Tibial nerve (tissue), 4 donors: ENCODE measurements at regions not wholly inside any gene's neighbourhood (a gene's known extent, or its start where the extent isn't known, plus 50 kb on each side); places are given as distances from the start of the nearest gene placed in this dataset.

ENCODE experiments used
- DNase-seq, 2 donors: peaks; one replicate each; pipeline ENCODE4 v3.0.0-alpha.2; 2019; ENCODE audit warnings: low spot score in 2 of 2
- H3K27ac ChIP-seq, 4 donors: fragments of 200-600 bp; sonication (generic) in 3 of 4; one replicate each; pipeline ENCODE4 v1.5.1; 2017 to 2019; ENCODE audit warnings: mild to moderate bottlenecking in 1 of 4
- H3K27me3 ChIP-seq, 2 donors: fragments of 200-600 bp; sonication (generic) in 1 of 2; one replicate each; pipeline versions ENCODE4 v1.5.1 to v1.6.0; 2017 to 2019
- H3K36me3 ChIP-seq, 3 donors: fragments of 200-600 bp; sonication (generic); one replicate each; pipeline ENCODE4 v1.5.1; 2018 to 2019
- H3K4me1 ChIP-seq, 4 donors: fragments of 200-600 bp; sonication (generic) in 3 of 4; one replicate each; pipeline ENCODE4 v1.5.1; 2017 to 2019
- H3K4me3 ChIP-seq, 4 donors: fragments of 200-600 bp; sonication (generic) in 3 of 4; one replicate each; pipeline ENCODE4 v1.5.1; 2017 to 2019; ENCODE audit warnings: mild to moderate bottlenecking in 1 of 4, moderate library complexity in 1 of 4
- H3K9me3 ChIP-seq, 4 donors: fragments of 200-600 bp; sonication (generic) in 3 of 4; one replicate each; pipeline ENCODE4 v1.5.1; 2017 to 2019
- EP300 ChIP-seq, 2 donors: sonication (generic); formaldehyde crosslinking; IDR thresholded peaks; one replicate each; pipeline ENCODE4 v1.6.1; 2017; ENCODE audit warnings: antibody characterized with exemption in 2 of 2, mild to moderate bottlenecking in 1 of 2
- POLR2A ChIP-seq, 2 donors: fragments of 450-650 bp; IDR thresholded peaks; one replicate each; pipeline ENCODE4 v1.6.1; 2017; ENCODE audit warnings: antibody characterized with exemption in 2 of 2, mild to moderate bottlenecking in 2 of 2, moderate library complexity in 2 of 2
- WGBS, 2 donors: methylation state at CpG; one replicate each; pipeline ENCODE4 v1.1.5; 2018; 5-methylcytosine and 5-hydroxymethylcytosine counted together
- TF ChIP-seq, protein P1 (sequence below), 5 experiments: fragments of 200-600 bp in 3 of 5; fragments of 450-650 bp in 2 of 5; sonication (generic) in 3 of 5; IDR thresholded peaks; one replicate each; pipeline ENCODE4 v1.5.1; 2016 to 2019; ENCODE audit warnings: antibody characterized with exemption in 5 of 5, mild to moderate bottlenecking in 3 of 5, moderate library complexity in 2 of 5

DNA sequence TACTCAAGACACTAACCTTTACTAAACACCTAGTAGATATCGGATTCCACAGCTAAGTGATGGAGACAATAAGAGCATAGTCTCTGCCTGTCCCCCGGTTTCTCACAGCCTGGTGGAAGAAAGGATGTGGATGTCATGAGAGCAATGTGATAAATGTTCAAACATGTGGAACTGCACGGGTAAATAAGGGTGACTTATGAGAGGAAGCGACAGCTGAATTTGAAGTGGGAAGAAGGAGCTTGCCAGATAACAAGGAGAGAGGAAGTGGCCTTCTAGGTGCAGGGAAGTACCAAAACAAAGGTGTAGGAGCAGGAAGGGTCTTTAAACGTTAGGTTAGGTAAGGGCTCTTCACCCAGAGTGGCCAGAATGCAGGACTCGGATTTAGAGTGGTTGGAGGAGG lies 178.6 kb upstream of the NRIP1 start:
- Histone ChIP-seq H3K4me3 (no peak overlapping the region), H3K4me1 (peaks cover 0 to 15% (median 0%) of the 10 kb centered on the region in 4 donors), H3K27ac (no peak overlapping the region), H3K36me3 (no peaks in the 10 kb centered on the region), H3K9me3 (no peaks in the 10 kb centered on the region), H3K27me3 (no peaks in the 10 kb centered on the region)
- TF ChIP-seq, protein P1, sequence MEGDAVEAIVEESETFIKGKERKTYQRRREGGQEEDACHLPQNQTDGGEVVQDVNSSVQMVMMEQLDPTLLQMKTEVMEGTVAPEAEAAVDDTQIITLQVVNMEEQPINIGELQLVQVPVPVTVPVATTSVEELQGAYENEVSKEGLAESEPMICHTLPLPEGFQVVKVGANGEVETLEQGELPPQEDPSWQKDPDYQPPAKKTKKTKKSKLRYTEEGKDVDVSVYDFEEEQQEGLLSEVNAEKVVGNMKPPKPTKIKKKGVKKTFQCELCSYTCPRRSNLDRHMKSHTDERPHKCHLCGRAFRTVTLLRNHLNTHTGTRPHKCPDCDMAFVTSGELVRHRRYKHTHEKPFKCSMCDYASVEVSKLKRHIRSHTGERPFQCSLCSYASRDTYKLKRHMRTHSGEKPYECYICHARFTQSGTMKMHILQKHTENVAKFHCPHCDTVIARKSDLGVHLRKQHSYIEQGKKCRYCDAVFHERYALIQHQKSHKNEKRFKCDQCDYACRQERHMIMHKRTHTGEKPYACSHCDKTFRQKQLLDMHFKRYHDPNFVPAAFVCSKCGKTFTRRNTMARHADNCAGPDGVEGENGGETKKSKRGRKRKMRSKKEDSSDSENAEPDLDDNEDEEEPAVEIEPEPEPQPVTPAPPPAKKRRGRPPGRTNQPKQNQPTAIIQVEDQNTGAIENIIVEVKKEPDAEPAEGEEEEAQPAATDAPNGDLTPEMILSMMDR (IDR thresholded peaks at IDR 0.05): no peak
- TF ChIP-seq EP300 (IDR thresholded peaks at IDR 0.05) (no peak), POLR2A (IDR thresholded peaks at IDR 0.05) (no peak)
- WGBS, 2 donors: 74 to 76% methylated on average over 6 of the region's 6 CpGs
- no peak for DNase-seq

DNA sequence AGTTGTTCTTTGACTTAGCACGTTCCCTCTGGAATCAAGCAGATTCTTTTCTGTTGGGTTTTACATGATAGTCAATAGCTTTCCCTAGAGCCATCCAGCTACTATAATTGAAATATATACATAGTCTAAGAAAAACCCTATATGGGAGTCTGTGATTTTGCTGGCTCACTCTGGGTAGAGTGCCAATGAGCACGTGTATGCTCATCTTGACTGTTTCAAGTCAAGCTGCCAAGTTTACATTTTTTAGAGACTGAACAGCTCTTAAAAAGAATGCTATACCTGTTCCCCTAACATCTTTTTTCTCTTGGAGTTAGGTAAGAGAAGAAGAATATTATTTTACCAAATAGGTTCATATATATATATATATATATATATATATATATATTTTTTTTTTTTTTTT lies 182.8 kb upstream of the NRIP1 start:
- TF ChIP-seq, protein P1 (IDR thresholded peaks at IDR 0.05): no peak
- TF ChIP-seq EP300 (IDR thresholded peaks at IDR 0.05) (no peak), POLR2A (IDR thresholded peaks at IDR 0.05) (no peak)
- DNase-seq: no peak
- no peak overlapping the region for H3K27ac ChIP-seq
- 76 to 78% methylated on average over 2 of the region's 2 CpGs for WGBS, 2 donors
- peaks cover 0 to under 1% (median 0%) of the 10 kb centered on the region in 4 donors for H3K4me1 ChIP-seq
- no peak overlapping the region for H3K4me3 ChIP-seq
- H3K27me3 ChIP-seq: no peaks in the 10 kb centered on the region
- no peaks in the 10 kb centered on the region for H3K9me3 ChIP-seq
- H3K36me3 ChIP-seq: no peaks in the 10 kb centered on the region

DNA sequence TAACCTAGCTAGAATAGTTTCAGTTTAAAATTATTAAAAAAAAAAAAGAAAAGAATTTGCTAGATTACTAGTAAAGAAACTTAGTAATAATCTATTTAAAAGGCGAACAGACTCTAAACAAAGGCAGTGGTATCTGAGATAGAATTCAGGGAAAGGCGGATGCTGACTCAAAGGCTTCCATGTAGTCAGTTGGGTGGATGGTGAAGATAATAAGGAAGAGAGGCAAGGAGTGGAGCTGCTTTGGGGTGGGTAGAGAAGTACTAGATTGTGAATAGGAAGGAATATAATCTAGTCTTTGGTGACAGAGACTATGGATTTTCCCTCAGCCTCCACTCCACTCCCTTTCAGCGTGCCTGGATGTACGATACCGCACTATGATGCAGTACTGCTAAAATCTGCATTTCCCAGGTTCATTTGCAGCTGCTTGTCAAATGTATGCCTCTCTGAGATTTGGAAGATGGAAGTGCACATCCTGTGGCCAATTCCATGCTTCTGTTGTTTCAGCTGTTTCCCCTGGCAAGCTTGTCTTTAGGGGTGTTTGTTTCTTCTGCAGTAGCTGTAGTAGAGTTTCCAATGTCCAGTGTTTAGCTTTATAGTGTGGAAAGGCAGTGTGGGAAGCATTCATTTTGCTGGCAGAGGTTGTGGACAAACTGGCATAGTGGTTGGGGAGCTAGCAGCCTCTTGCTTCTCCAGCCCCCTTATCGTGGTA lies 184.6 kb upstream of the NRIP1 start:
- Histone ChIP-seq H3K4me1 (no peaks in the 10 kb centered on the region), H3K27ac (no peak overlapping the region), H3K9me3 (no peaks in the 10 kb centered on the region), H3K4me3 (no peak overlapping the region), H3K36me3 (no peaks in the 10 kb centered on the region), H3K27me3 (no peaks in the 10 kb centered on the region)
- no peak for DNase-seq
- 80 to 84% methylated on average over 6 of the region's 6 CpGs for WGBS, 2 donors
- TF ChIP-seq POLR2A (IDR thresholded peaks at IDR 0.05): no peak
- TF ChIP-seq EP300 (IDR thresholded peaks at IDR 0.05): no peak
- TF ChIP-seq, protein P1 (IDR thresholded peaks at IDR 0.05): no peak

DNA sequence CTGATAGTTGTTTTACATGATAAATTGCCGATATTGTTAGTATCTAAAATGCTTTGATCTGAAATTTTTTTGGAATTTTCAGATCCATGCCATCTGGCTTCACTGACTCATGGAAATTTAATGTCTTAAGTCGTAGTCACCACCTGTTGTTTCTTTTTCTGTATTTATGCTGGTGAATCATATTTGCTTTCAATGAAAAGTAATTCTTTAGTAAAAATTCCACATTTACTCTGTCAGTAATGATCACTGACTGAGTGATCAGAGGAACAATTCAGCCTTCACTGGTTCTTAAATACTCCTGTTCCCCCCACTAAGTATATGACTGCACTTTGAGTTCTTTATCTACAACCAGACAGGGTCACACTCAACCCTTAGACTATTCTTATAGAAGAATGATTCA lies 185.6 kb upstream of the NRIP1 start:
- Histone ChIP-seq H3K9me3 (no peaks in the 10 kb centered on the region), H3K27ac (no peak overlapping the region), H3K4me1 (no peaks in the 10 kb centered on the region), H3K27me3 (no peaks in the 10 kb centered on the region), H3K4me3 (no peak overlapping the region), H3K36me3 (no peaks in the 10 kb centered on the region)
- no peak for DNase-seq
- WGBS, 2 donors: 75 to 77% methylated on average over 2 of the region's 2 CpGs
- TF ChIP-seq EP300 (IDR thresholded peaks at IDR 0.05) (no peak), POLR2A (IDR thresholded peaks at IDR 0.05) (no peak)
- TF ChIP-seq, protein P1 (IDR thresholded peaks at IDR 0.05): no peak

DNA sequence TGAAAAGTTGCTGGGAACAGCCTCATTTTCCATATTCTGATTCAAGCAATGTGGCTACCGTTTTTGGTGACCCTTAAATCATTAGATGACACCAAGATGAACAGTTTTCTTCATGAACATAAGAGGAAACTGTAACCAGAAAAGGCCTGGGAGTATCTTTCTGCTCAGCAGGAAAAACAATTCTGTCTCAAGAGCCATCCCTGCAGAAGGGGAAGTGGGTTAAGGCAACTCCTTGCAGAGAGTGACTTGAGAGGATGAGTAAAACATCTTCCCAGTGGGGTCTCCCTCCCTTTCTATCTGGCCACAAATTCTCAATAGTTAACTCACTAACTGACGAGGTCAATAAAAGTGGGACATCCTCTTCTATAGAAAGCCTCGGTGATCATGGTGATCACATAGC lies 187.6 kb upstream of the NRIP1 start:
- Histone ChIP-seq H3K4me1 (no peaks in the 10 kb centered on the region), H3K27ac (no peak overlapping the region), H3K27me3 (no peaks in the 10 kb centered on the region), H3K4me3 (no peak overlapping the region), H3K36me3 (no peaks in the 10 kb centered on the region), H3K9me3 (no peaks in the 10 kb centered on the region)
- no peak for DNase-seq
- 60 to 65% methylated on average over 3 of the region's 3 CpGs for WGBS, 2 donors
- TF ChIP-seq POLR2A (IDR thresholded peaks at IDR 0.05): no peak
- no peak for TF ChIP-seq EP300 (IDR thresholded peaks at IDR 0.05)
- TF ChIP-seq, protein P1 (IDR thresholded peaks at IDR 0.05): no peak
